ENCODE measurements at regions not wholly inside any gene's neighbourhood (a gene's known extent, or its start where the extent isn't known, plus 50 kb on each side); places are given as distances from the start of the nearest gene placed in this dataset.

GRCh38 chr12:107402041-107403022, 283.3 kb upstream of the PWP1 start (continued):
- no peak for TF ChIP-seq DEAF1 (CRISPR knock-in tag; IDR thresholded peaks at IDR 0.05)
- no peak for TF ChIP-seq GTF2A2 (tag; IDR thresholded peaks at IDR 0.05)
- TF ChIP-seq SMAD3 (CRISPR knock-in tag; conservative IDR thresholded peaks at IDR 0.05) = no peak
- TF ChIP-seq MCM2 (IDR thresholded peaks at IDR 0.05; ENCODE audit: low read depth) = no peak
- TF ChIP-seq AFF1 (IDR thresholded peaks at IDR 0.05; ENCODE audit: low read depth in 1 of 2, partially characterized antibody in 2 of 2) = no peak
- TF ChIP-seq ZFP36 (IDR thresholded peaks at IDR 0.05; ENCODE audit: low read depth, low read length, partially characterized antibody) = no peak
- no peak for TF ChIP-seq ZNF445 (CRISPR knock-in tag; IDR thresholded peaks at IDR 0.05; ENCODE audit: low read depth)
- no peak for TF ChIP-seq MTA2 (IDR thresholded peaks at IDR 0.05; ENCODE audit: low read depth)
- no peak for TF ChIP-seq ZZZ3 (IDR thresholded peaks at IDR 0.05)
- TF ChIP-seq CREM (IDR thresholded peaks at IDR 0.05; ENCODE audit: low read depth) = no peak
- no peak for TF ChIP-seq ZBTB12 (CRISPR knock-in tag; IDR thresholded peaks at IDR 0.05)
- no peak for TF ChIP-seq ZNF431 (CRISPR knock-in tag; IDR thresholded peaks at IDR 0.05)
- no peak for TF ChIP-seq SP2 (IDR thresholded peaks at IDR 0.05; ENCODE audit: extremely low read depth, low read depth, low read length, poor library complexity, severe bottlenecking)
- TF ChIP-seq SLC30A9 (CRISPR knock-in tag; IDR thresholded peaks at IDR 0.05) = no peak
- peak; percentile 57; the same call in 1 of the 2 replicates for TF ChIP-seq ESRRA (IDR thresholded peaks at IDR 0.05; ENCODE audit: borderline replicate concordance, low read depth)
- no peak for TF ChIP-seq FOXK1 (CRISPR knock-in tag; IDR thresholded peaks at IDR 0.05; ENCODE audit: borderline replicate concordance)
- no peak for TF ChIP-seq CSDE1 (IDR thresholded peaks at IDR 0.05)
- TF ChIP-seq NR2C2 (CRISPR knock-in tag; IDR thresholded peaks at IDR 0.05) = no peak
- TF ChIP-seq NR2C2 (tag; IDR thresholded peaks at IDR 0.05) = no peak
- TF ChIP-seq KDM1A (IDR thresholded peaks at IDR 0.05) = peak in 1 of 2 experiments; percentile 33; a peak in 1 of 4 replicates
- no peak for TF ChIP-seq NFXL1 (CRISPR knock-in tag; IDR thresholded peaks at IDR 0.05)
- TF ChIP-seq ZKSCAN8 (CRISPR knock-in tag; IDR thresholded peaks at IDR 0.05) = no peak
- TF ChIP-seq HIVEP1 (CRISPR knock-in tag; IDR thresholded peaks at IDR 0.05) = no peak
